Umbilical cord (tissue), 1 donor: ENCODE measurements at regions not wholly inside any gene's neighbourhood (a gene's known extent, or its start where the extent isn't known, plus 50 kb on each side); places are given as distances from the start of the nearest gene placed in this dataset.

ENCODE experiments used
- DNase-seq: peaks from one replicate; pipeline ENCODE4 v3.0.0-alpha.2; 2015; ENCODE audit warnings: low spot score

GRCh38 chr2:49514201-49514600 is 359.9 kb upstream of the FSHR start:
- DNase-seq = no peak

DNA sequence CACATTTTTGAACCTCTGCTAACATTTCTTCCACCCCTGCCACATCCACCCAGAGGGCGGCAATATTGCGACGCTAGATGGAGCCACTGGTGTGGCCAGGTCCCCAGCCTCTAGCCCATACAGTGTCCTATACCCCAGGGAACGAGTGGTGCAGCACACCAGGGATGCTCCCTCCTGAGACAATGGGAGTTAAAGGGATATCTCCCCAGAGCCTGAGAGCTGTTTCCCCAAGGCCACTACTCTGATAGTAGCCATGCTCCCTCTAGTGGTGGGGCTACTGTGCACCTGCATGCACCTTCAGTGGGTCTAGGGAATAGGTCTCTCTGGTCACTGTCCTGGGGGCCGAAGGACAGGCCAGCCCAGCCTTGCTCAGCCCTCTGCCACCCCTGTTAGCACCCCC is 336.4 kb upstream of the FSHR start:
- DNase-seq = no peak

- no peak for DNase-seq
Measured at GRCh38 chr2:49487139-49487538, 332.8 kb upstream of the FSHR start.

DNA sequence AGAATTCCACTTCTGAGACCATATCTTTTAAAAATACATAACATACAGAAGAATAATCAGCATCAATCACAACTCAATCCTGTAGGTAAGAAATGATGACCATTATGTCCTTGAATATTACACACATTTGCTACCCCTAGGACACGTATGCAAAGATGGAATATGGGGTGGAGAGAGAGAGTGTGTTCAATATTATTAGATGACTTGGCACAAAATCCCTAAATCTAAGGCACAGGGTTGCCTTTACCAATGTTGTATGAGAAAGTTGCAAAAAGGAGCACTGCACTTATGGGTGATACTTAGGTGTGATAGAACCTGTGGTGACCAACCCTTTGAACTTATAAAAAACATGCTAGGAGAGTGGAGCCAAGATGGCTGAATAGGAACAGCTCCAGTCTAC is 326.2 kb upstream of the FSHR start:
- DNase-seq = no peak

DNA sequence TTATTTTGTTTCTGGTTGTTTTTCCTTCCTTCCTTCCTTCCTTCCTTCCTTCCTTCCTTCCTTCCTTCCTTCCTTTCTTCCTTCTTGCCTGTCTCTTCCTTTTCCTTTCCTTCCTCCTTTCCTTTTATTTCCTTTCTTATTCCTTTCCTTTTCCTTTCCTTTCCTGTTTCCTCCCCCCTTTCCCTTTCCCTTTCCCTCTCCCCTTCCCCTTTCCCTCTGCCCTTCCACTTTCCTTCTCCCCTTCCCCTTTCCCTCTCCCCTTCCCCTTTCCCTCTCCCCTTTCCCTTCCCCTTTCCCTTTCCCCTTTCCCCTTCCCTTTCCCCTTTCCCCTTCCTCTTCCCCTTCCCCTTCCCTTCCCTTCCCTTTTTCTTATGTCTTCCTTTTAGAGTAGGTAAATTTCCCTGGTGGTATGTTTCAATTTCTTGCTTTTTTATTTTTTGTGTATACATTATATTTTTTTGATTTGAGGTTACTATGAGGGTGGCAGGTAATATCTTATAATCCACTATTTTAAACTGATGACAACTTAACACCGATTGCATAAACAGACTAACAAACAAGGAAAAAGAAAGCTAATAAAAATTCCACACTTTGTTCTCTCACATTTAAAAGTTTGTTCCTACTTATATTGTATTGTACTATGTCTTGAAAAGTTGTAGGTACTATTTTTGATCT is 311.0 kb upstream of the FSHR start:
- DNase-seq = no peak

- DNase-seq = no peak
Measured at GRCh38 chr2:49459314-49459993, 305.1 kb upstream of the FSHR start.

DNA sequence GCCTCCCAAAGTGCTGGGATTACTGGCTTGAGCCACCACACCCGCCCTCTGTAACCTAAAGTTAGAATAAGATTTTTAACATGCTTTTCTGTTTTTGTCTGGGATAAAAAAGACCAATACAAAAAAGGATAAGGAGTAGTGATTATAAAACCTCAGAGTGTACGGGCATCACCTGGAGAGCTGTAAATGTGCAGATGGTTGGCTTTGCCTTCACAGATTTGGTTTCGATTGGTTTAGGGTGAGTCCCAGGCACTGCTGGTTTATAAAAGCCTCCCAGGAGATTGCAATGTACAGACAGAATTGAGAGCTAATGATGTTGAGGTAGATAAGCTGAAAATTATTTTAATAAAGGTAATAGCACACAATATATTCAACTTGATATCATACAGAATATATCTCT is 289.7 kb upstream of the FSHR start:
- DNase-seq = no peak

GRCh38 chr2:49426996-49427395 is 272.7 kb upstream of the FSHR start:
- no peak for DNase-seq

GRCh38 chr2:49416252-49416651 is 261.9 kb upstream of the FSHR start:
- no peak for DNase-seq

GRCh38 chr2:49404108-49404507 is 249.8 kb upstream of the FSHR start:
- no peak for DNase-seq

- no peak for DNase-seq
Measured at GRCh38 chr2:49403637-49404036, 249.3 kb upstream of the FSHR start.

- no peak for DNase-seq
Measured at GRCh38 chr2:49379406-49379805, 225.1 kb upstream of the FSHR start.

- no peak for DNase-seq
Measured at GRCh38 chr2:49371128-49371701, 216.9 kb upstream of the FSHR start.

DNA sequence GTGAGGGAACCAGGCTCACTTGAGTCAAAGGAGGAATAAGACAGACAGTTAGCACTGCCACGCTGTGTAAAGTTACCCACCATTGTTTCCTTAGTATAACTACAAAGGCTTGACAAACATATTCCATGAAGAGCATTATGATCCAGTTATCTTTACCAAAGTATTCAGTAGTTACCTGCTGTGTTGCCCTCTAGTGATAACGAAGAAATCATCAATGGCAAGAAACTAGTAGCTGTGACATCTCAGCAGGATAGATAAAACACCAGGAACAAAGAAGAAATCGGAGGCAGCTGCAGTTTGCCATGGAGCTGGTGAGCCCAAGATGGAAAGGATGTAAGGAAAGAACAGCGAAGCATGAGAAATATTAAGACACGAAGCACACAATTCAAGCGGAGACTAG is 215.3 kb upstream of the FSHR start:
- DNase-seq = no peak

GRCh38 chr2:49369101-49369500 is 214.8 kb upstream of the FSHR start:
- DNase-seq = no peak

DNA sequence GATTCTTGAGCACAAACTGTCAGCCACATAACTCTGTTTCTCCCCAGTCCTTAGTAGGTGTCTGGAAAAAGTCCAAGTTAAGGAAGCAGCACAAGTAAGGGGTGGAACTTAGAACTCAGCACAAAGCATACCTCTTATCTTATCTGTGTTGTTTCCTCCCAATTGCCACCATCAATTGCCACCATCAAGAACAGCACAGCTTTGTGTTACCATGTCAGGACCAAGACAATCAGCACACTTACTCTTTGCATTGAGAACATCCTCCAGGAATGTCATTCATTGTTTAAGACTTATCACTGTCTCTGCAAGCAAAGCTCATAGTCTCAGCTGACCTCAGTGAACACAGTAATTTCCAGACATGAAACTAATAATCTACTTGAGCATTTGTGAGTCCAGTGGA is 212.7 kb upstream of the FSHR start:
- peak; percentile 5 for DNase-seq

DNA sequence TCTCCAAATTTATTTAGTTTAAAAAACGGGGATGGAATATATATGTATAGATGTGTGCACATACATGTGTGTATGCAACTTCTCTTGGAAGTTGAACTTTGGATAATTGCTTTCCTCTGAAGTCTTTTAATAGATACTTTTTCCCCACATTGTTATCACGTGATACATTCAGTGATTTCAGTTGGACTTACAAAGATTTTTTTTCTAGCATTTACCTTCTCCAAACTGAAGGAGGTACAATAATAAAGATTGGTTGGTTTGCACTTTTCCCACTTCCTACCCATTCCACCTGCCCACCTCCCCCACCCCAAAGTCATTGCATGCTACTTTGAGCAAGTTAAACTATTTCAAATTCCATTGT is 206.1 kb upstream of the FSHR start:
- DNase-seq = no peak

- DNase-seq = no peak
Measured at GRCh38 chr2:49359721-49360406, 205.5 kb upstream of the FSHR start.

GRCh38 chr2:49355611-49356010 is 201.3 kb upstream of the FSHR start:
- no peak for DNase-seq

- no peak for DNase-seq
Measured at GRCh38 chr2:49351560-49351959, 197.2 kb upstream of the FSHR start.

DNA sequence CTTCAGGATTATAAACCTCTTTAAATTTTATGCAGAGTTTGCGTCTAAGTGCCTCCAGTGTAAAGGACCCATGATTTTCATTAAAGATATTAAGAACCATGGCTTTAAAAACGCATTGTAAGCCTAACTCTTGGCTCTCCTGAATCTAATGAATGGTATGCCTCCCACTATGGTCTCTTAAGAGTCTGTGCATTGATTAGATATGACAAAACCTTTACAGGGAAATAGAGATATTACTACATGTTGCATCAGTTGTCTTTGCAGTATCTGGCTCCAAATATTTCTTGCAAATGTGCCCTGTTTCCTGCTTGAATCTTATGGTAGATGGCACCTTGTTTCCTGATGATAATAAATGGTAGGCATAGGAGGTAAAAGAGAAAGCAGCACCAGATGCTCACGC is 189.3 kb upstream of the FSHR start:
- no peak for DNase-seq

GRCh38 chr2:49342156-49342555 is 187.8 kb upstream of the FSHR start:
- no peak for DNase-seq

GRCh38 chr2:49335546-49335945 is 181.2 kb upstream of the FSHR start:
- no peak for DNase-seq
